GM12878 (cell line): ENCODE measurements at regions not wholly inside any gene's neighbourhood (a gene's known extent, or its start where the extent isn't known, plus 50 kb on each side); places are given as distances from the start of the nearest gene placed in this dataset.

Experiments used
- BHLHE40 ChIP-seq, 2 experiments: fragments of 450-650 bp in 1 of 2; IDR thresholded peaks; 2 replicates each; pipeline ENCODE4 v1.6.1; 2011 to 2017; ENCODE audit warnings: low read depth in 2 of 2, borderline replicate concordance in 1 of 2, improper control_type of control experiment in 1 of 2, low read length in 1 of 2, mild to moderate bottlenecking in 1 of 2
- CBFB ChIP-seq: IDR thresholded peaks from 2 replicates; pipeline ENCODE4 v1.6.1; 2016; ENCODE audit warnings: antibody characterized with exemption, low read depth
- GABPA ChIP-seq: IDR thresholded peaks from 2 replicates; pipeline ENCODE4 v1.6.1; 2014; ENCODE audit warnings: antibody characterized with exemption, low read depth, mild to moderate bottlenecking, inconsistent platforms
- KAT2A ChIP-seq: conservative IDR thresholded peaks from 2 replicates; pipeline ENCODE4 v1.6.1; 2011; ENCODE audit warnings: low read depth, low read length; ENCODE audit not compliant: control insufficient read depth
- KDM1A ChIP-seq: fragments of 200-600 bp; sonication (generic); IDR thresholded peaks from 2 replicates; pipeline ENCODE4 v1.6.1; 2016; ENCODE audit warnings: borderline replicate concordance
- NFYB ChIP-seq: IDR thresholded peaks from 2 replicates; pipeline ENCODE4 v1.6.1; 2011; ENCODE audit warnings: low read depth, mild to moderate bottlenecking, low read length, improper control_type of control experiment, moderate library complexity; ENCODE audit not compliant: insufficient read depth
- POLR2AphosphoS5 ChIP-seq: IDR thresholded peaks from 2 replicates; pipeline ENCODE4 v1.6.1; 2011; ENCODE audit warnings: mild to moderate bottlenecking, low read length, inconsistent platforms
- RAD51 ChIP-seq: fragments of 450-650 bp; IDR thresholded peaks from 2 replicates; pipeline ENCODE4 v1.6.1; 2016; ENCODE audit warnings: moderate library complexity, mild to moderate bottlenecking, inconsistent platforms
- SMAD1 ChIP-seq: fragments of 450-650 bp; IDR thresholded peaks from 2 replicates; pipeline ENCODE4 v1.6.1; 2018; ENCODE audit warnings: mild to moderate bottlenecking, low read depth; ENCODE audit not compliant: partially characterized antibody
- SREBF1 ChIP-seq: IDR thresholded peaks from 2 replicates; pipeline ENCODE4 v1.6.1; 2012; ENCODE audit warnings: mild to moderate bottlenecking, low read length
- TF ChIP-seq, protein P1 (sequence below): IDR thresholded peaks from 2 replicates; pipeline ENCODE4 v1.6.1; 2012; ENCODE audit warnings: low read depth, low read length, improper control_type of control experiment
- TF ChIP-seq, protein P2 (sequence below): IDR thresholded peaks from 2 replicates; pipeline ENCODE4 v1.6.1; 2012; ENCODE audit warnings: mild to moderate bottlenecking, low read depth, low read length
- TF ChIP-seq, protein P3 (sequence below), 3 experiments: IDR thresholded peaks in 2 of 3; conservative IDR thresholded peaks in 1 of 3; 2 replicates each; pipeline ENCODE4 v1.5.1; 2011; ENCODE audit warnings: low read depth in 3 of 3, low read length in 3 of 3, mild to moderate bottlenecking in 3 of 3, control low read depth in 2 of 3, moderate library complexity in 2 of 3, inconsistent platforms in 1 of 3, mixed read lengths in 1 of 3; ENCODE audit not compliant: control insufficient read depth in 2 of 3, insufficient read depth in 1 of 3; ENCODE audit errors: extremely low read depth in 1 of 3

DNA sequence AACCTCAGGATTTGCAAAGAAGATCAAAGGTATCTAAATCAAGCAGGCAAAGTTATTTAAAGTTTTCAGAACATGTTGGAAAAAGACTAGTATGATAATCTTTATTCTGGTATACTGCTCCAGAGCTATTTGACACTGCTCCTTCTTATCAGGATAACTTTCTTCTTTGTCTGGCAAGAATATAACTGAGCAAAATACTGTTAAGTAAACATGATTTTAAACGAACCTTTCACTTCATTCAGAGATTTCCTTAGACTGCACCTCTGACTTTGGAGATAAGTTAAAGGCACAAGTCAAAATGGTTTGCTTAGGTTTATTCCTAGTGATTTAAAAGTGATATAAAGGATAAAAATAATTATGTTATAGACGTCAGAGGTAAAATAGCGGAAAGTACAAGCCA, 103.9 kb upstream of the CCDC190 start:
- no peak for TF ChIP-seq BHLHE40 (IDR thresholded peaks at IDR 0.05; ENCODE audit: borderline replicate concordance in 1 of 2, low read depth in 2 of 2, low read length in 1 of 2)
- no peak for TF ChIP-seq RAD51
- no peak for TF ChIP-seq GABPA
- no peak for TF ChIP-seq KAT2A
- no peak for TF ChIP-seq NFYB
- TF ChIP-seq POLR2AphosphoS5 = no peak
- TF ChIP-seq, protein P1, sequence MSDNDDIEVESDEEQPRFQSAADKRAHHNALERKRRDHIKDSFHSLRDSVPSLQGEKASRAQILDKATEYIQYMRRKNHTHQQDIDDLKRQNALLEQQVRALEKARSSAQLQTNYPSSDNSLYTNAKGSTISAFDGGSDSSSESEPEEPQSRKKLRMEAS = no peak
- TF ChIP-seq SMAD1 = no peak
- no peak for TF ChIP-seq CBFB
- TF ChIP-seq SREBF1 = no peak
- TF ChIP-seq, protein P2, sequence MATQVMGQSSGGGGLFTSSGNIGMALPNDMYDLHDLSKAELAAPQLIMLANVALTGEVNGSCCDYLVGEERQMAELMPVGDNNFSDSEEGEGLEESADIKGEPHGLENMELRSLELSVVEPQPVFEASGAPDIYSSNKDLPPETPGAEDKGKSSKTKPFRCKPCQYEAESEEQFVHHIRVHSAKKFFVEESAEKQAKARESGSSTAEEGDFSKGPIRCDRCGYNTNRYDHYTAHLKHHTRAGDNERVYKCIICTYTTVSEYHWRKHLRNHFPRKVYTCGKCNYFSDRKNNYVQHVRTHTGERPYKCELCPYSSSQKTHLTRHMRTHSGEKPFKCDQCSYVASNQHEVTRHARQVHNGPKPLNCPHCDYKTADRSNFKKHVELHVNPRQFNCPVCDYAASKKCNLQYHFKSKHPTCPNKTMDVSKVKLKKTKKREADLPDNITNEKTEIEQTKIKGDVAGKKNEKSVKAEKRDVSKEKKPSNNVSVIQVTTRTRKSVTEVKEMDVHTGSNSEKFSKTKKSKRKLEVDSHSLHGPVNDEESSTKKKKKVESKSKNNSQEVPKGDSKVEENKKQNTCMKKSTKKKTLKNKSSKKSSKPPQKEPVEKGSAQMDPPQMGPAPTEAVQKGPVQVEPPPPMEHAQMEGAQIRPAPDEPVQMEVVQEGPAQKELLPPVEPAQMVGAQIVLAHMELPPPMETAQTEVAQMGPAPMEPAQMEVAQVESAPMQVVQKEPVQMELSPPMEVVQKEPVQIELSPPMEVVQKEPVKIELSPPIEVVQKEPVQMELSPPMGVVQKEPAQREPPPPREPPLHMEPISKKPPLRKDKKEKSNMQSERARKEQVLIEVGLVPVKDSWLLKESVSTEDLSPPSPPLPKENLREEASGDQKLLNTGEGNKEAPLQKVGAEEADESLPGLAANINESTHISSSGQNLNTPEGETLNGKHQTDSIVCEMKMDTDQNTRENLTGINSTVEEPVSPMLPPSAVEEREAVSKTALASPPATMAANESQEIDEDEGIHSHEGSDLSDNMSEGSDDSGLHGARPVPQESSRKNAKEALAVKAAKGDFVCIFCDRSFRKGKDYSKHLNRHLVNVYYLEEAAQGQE = no peak
- TF ChIP-seq KDM1A = no peak
- TF ChIP-seq, protein P3, sequence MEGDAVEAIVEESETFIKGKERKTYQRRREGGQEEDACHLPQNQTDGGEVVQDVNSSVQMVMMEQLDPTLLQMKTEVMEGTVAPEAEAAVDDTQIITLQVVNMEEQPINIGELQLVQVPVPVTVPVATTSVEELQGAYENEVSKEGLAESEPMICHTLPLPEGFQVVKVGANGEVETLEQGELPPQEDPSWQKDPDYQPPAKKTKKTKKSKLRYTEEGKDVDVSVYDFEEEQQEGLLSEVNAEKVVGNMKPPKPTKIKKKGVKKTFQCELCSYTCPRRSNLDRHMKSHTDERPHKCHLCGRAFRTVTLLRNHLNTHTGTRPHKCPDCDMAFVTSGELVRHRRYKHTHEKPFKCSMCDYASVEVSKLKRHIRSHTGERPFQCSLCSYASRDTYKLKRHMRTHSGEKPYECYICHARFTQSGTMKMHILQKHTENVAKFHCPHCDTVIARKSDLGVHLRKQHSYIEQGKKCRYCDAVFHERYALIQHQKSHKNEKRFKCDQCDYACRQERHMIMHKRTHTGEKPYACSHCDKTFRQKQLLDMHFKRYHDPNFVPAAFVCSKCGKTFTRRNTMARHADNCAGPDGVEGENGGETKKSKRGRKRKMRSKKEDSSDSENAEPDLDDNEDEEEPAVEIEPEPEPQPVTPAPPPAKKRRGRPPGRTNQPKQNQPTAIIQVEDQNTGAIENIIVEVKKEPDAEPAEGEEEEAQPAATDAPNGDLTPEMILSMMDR (IDR thresholded peaks at IDR 0.05 in 2 of 3, conservative IDR thresholded peaks at IDR 0.05 in 1 of 3; ENCODE audit: control insufficient read depth in 2 of 3, extremely low read depth in 1 of 3, insufficient read depth in 1 of 3, low read depth in 3 of 3, low read length in 3 of 3) = no peak
